ENCODE measurements at regions not wholly inside any gene's neighbourhood (a gene's known extent, or its start where the extent isn't known, plus 50 kb on each side); places are given as distances from the start of the nearest gene placed in this dataset.

GRCh38 chr18:56431551-56431950, 206.8 kb downstream of the TXNL1 start:
- TF ChIP-seq CTCF (IDR thresholded peaks at IDR 0.05): no peak
- TF ChIP-seq POLR2A (IDR thresholded peaks at IDR 0.05): no peak
